NCI-H774 (cell line): ENCODE measurements at regions not wholly inside any gene's neighbourhood (a gene's known extent, or its start where the extent isn't known, plus 50 kb on each side); places are given as distances from the start of the nearest gene placed in this dataset.

Experiments
- DNase-seq: peaks from one replicate; lab custom pipeline; 2025; lab: John Stamatoyannopoulos, UW

DNA sequence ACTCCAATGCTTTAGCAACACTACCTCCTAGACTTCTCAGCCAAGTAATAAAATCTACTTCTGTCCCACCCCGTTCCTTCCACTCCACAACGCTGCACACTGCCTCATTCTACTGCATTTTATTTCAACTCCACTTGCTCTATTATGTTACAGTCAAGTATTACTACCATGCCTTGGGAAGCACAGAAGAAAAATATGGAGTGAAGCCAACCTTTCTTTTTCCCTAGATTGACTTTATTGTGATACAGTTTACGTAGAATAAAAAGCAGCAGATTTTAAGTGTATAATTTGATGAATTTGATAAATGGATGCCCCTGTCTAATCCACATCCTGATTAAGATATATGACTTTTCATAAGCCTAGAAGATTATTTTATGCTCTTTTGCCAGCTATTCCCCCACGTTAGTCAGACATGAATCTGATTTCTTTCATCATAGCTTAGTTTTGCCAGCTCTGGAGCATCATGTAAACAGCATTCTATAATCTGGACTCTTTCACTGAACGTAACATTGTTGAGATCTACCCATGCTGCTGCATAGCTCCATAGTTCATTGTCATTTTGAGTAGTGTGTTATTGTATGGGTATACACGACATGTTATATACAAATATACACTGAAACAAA, 676.8 kb upstream of the RAB6C start:
- no peak for DNase-seq

DNA sequence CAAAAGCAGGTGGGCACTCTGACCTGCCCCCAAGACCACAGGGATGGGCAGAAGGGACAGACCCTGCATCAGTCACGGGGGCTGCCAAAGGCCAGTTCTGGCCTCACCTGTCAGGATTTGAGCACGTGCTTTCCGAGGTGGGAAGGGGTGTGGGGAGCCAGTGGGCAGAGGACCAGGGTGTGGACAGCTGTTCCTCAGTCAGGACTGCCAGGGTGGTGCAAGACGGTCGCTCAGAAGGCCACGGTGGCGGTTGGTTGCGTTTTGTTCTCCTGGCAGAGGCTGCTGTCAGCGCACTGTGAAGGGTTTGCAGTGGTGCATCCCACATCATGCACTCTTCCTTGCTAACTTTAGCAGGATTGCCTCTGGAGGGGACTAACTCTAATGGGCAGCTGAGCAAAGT, 665.3 kb upstream of the RAB6C start:
- no peak for DNase-seq

- DNase-seq, result peak; percentile 2
Observed at GRCh38 chr2:129318581-129319421, 660.7 kb upstream of the RAB6C start.

DNA sequence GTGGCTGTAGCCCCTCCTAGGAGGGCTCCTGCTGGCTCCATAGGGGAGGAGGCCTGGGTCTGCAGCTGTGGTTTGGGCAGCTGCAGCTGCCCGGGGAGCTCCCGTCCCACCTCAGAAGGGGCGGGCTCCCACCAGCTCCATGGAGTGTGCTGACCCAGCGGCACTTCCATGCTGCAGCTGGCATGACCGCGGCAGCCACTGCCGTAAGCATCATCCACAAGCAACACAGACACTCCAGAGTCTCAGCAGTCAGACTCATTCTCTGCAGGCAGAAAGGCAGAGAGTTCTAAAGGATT, 660.1 kb upstream of the RAB6C start:
- no peak for DNase-seq

- no peak for DNase-seq
Observed at GRCh38 chr2:129320288-129320687, 659.2 kb upstream of the RAB6C start.

DNA sequence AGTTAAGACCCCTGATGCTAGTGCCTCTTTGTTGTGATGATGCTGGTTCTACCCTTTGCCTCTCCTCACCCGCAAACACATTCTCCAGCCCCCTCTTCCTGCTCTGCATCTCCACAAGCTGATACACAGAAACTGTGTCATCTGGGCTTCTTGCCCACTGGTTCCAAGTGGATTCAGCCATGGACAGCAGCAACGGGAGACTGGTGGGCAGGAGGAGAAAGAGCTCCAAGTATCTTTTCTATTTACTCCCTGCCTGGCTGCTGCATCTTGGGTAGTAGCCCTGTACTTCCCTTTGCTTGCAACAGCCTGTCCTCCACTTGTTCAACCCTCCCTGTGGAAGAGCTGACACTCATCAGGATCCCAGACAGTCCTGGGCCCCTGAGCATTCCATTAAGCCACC, 655.1 kb upstream of the RAB6C start:
- DNase-seq, result no peak

- DNase-seq, result no peak
Observed at GRCh38 chr2:129325151-129325550, 654.3 kb upstream of the RAB6C start.

DNA sequence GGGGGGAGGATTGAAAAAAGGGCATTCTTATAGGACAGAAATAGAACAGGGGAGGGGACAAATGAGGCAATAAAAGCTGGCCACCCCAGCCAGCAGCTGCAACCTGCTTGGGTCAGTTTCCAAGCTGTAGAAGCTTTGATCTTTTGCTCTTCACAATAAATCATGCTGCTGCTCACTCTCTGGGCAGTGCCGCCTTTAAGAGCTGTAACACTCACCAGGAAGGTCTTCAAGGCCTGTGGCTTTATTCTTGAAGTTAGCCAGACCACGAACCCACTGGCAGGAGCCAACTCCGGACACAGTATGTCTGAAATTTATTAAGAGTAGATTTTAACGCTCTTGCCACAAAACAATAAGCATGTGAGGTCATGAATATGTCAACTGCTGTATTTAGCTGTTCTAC, 649.9 kb upstream of the RAB6C start:
- DNase-seq, result no peak

GRCh38 chr2:129330504-129330903, 649.0 kb upstream of the RAB6C start:
- no peak for DNase-seq

DNA sequence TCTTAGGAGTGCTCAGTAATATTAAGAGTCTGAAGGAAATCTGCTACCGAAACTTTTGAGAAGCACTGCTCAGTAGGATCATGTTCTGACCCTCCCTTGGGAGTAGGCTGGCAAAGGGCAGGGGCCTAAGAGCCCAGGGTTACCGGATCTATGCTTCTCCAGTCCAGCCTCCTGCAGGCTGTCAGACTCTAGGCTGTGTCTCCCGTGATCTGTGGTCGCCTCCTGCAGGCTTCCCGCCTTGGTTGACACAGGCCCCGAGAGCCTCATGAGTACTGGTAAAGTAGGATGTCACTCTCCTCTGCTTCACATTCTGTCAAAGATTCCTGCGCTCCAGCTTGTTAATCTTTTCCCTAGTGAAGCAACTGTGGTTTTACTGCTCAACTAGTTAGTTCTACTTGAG, 647.8 kb upstream of the RAB6C start:
- no peak for DNase-seq

- no peak for DNase-seq
Observed at GRCh38 chr2:129334128-129334527, 645.3 kb upstream of the RAB6C start.

- DNase-seq, result no peak
Observed at GRCh38 chr2:129334696-129335410, 644.6 kb upstream of the RAB6C start.

- no peak for DNase-seq
Observed at GRCh38 chr2:129336276-129336675, 643.2 kb upstream of the RAB6C start.

GRCh38 chr2:129337076-129337475, 642.4 kb upstream of the RAB6C start:
- no peak for DNase-seq

DNA sequence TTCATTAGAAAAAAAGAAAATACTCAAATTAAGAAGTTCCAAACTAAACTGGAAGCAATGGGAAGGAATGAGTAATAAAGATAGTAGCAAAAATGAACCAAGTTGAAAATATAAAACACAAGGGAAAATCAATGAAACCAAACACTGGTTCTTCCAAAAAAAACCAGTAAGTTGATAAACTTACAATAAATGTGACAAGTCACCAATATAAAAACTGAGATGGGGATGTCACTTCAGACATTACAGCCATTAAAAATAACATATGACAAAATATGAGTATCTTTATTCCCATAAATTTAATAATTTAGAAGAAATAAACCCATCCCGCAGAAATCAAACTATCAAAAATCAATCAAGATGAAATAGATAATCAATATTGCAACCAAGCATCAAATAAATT, 633.9 kb upstream of the RAB6C start:
- DNase-seq, result no peak

- no peak for DNase-seq
Observed at GRCh38 chr2:129347486-129348217, 631.8 kb upstream of the RAB6C start.

DNA sequence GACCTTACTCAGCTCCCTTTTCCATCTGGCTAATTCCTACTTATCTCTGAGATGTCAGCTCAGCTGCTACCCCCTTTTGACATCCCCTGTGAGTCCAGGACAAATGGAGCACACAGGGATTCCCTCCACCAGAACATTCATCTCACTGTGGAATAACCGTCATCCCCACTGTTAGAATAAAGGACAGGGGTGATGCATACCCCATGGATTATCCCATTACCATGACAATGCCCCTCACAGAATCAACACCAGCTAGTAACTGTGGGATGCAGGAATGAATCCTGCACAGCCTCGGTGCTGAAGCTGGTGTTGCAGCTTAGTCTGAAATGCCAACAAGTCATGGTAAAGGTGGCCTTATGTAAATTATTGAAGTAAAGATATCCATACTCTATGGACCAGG, 624.8 kb upstream of the RAB6C start:
- no peak for DNase-seq

- DNase-seq, result no peak
Observed at GRCh38 chr2:129361688-129362087, 617.8 kb upstream of the RAB6C start.

DNA sequence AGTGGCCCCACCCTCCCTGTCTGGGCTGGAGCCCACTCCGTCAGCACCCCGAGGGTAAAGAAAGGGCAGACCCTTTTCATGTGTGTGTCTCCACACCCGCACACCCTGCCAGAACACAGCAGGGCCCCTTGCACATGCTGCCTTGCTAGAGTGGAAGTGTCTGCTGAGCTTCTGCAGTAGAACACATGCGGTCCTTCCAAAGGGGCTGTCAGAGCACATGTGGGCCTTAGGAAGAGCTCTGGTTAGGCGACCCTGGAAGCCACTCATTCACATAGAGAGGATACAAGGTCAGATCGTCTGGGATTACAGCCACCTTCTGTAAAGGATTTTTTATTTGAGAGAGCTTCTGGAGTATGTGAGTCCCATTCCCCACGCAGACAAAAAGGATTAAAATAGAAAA, 613.2 kb upstream of the RAB6C start:
- DNase-seq, result no peak

- no peak for DNase-seq
Observed at GRCh38 chr2:129367107-129367506, 612.4 kb upstream of the RAB6C start.

GRCh38 chr2:129369437-129369836, 610.0 kb upstream of the RAB6C start:
- no peak for DNase-seq

DNA sequence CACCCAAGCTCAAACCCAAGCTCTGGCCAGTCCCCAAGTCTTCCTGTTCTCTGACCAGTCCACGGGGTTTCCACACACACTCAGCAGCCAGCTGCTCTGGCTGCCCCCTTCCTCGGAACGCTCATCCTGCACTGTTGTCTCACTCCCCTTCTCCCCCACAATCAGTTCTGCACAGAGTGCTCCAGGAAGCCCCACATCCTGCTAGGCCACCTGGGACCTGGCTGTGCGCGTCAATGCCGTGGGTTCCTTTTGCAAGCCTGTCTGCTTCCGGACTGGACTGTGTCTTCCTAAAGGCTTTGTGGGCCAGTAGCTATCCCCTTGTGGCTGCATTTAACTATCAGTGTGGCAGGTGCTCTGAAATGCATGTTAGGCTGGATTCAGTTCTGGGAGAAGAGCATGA, 605.0 kb upstream of the RAB6C start:
- DNase-seq, result no peak
